ENCODE measurements at regions not wholly inside any gene's neighbourhood (a gene's known extent, or its start where the extent isn't known, plus 50 kb on each side); places are given as distances from the start of the nearest gene placed in this dataset.
"Not testable (repeated sequence)": the region's sequence is repeated elsewhere in the genome, so short reads cannot be mapped to it uniquely, and the experiment has no call there.

GRCh38 chr15:20402586-20402985 is 139.0 kb downstream of the GOLGA6L6 start:
- DNase-seq (ENCODE audit: low spot score): not testable (repeated sequence)

DNA sequence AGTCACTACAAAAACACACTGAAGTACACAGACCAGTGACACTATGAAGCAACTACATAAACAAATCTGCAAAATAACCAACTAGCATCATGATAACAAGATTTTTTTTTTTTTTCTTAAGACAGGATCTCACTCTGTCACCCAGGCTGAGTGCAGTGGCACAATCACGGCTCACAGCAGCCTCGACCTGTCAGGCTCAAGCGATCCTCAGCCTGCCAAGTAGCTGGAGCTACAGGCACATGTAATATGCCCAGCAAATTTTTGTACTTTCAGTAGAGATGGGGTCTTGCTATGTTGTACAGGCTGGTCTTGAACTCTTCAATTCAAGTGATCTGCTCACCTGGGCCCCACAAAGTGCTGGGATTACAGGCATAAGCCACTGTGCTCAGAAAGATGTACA is 140.5 kb downstream of the GOLGA6L6 start:
- H3K36me3 Mint-ChIP-seq (ENCODE audit: low read depth); H3K27ac Mint-ChIP-seq; DNase-seq (ENCODE audit: low spot score); H3K27me3 Mint-ChIP-seq (ENCODE audit: low read depth); H3K4me3 Mint-ChIP-seq; H3K9me3 Mint-ChIP-seq; H3K4me1 Mint-ChIP-seq (ENCODE audit: low read depth): not testable (repeated sequence)

More at GRCh38 chr15:20402586-20402985, 139.0 kb downstream of the GOLGA6L6 start:
- H3K9me3 Mint-ChIP-seq; H3K27me3 Mint-ChIP-seq (ENCODE audit: low read depth); H3K4me1 Mint-ChIP-seq (ENCODE audit: low read depth); H3K4me3 Mint-ChIP-seq; H3K27ac Mint-ChIP-seq; H3K36me3 Mint-ChIP-seq (ENCODE audit: low read depth): not testable (repeated sequence)

DNA sequence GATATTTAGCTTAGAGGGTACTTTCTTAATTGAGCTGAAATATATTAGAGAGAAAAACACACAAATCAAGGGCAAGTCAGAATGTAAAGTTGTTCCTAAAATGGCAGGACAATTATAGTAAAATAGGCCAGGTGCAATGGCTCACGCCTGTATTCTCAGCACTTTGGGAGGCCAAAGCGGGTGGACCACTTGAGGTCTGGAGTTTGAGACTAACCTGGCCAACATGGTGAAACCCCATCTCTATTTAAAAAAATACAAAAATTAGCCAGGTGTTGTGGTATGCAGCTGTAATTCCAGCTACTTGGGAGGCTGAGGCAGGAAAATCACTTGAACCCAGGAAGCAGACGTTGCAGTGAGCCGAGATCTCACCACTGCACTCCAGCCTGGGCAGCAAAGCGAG is 142.9 kb downstream of the GOLGA6L6 start:
- H3K4me3 Mint-ChIP-seq; H3K36me3 Mint-ChIP-seq (ENCODE audit: low read depth); H3K9me3 Mint-ChIP-seq; H3K27ac Mint-ChIP-seq; H3K27me3 Mint-ChIP-seq (ENCODE audit: low read depth); DNase-seq (ENCODE audit: low spot score); H3K4me1 Mint-ChIP-seq (ENCODE audit: low read depth): not testable (repeated sequence)

GRCh38 chr15:20388161-20388560 is 153.4 kb downstream of the GOLGA6L6 start:
- H3K36me3 Mint-ChIP-seq (ENCODE audit: low read depth); H3K4me3 Mint-ChIP-seq; H3K27ac Mint-ChIP-seq; DNase-seq (ENCODE audit: low spot score); H3K4me1 Mint-ChIP-seq (ENCODE audit: low read depth); H3K9me3 Mint-ChIP-seq; H3K27me3 Mint-ChIP-seq (ENCODE audit: low read depth): not testable (repeated sequence)

GRCh38 chr15:20386198-20386597 is 155.4 kb downstream of the GOLGA6L6 start:
- DNase-seq (ENCODE audit: low spot score): no peak
- Mint-ChIP-seq H3K27ac (no peak overlapping the region), H3K27me3 (ENCODE audit: low read depth) (no peaks in the 10 kb centered on the region), H3K4me1 (ENCODE audit: low read depth) (no peaks in the 10 kb centered on the region), H3K9me3 (no peaks in the 10 kb centered on the region), H3K36me3 (ENCODE audit: low read depth) (no peaks in the 10 kb centered on the region), H3K4me3 (no peak overlapping the region)

GRCh38 chr15:20380199-20380598 is 161.4 kb downstream of the GOLGA6L6 start:
- not testable (repeated sequence) for H3K36me3 Mint-ChIP-seq (ENCODE audit: low read depth); H3K4me3 Mint-ChIP-seq; H3K4me1 Mint-ChIP-seq (ENCODE audit: low read depth); DNase-seq (ENCODE audit: low spot score); H3K27ac Mint-ChIP-seq; H3K27me3 Mint-ChIP-seq (ENCODE audit: low read depth); H3K9me3 Mint-ChIP-seq

DNA sequence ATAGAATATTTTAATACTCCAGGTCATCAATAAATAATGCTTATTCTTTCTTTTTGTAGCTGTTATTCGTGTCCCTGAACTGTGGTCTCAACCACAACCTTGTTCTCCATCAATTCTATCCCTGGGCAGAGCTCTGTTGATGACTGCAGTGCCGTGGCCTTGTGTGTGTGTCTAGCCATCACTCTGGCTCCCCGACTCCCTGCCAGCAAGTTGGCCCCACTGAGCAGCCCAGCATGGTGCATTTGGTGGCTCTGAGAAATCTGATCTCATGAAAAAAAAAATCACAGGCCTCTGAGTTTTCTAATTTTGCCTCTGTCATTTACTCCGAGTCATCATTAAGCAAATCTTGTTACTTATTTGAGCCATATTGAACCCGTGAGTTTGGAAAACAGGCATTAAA is 164.7 kb downstream of the GOLGA6L6 start:
- Mint-ChIP-seq H3K4me3 (no peak overlapping the region), H3K27me3 (ENCODE audit: low read depth) (no peaks in the 10 kb centered on the region), H3K36me3 (ENCODE audit: low read depth) (no peaks in the 10 kb centered on the region), H3K27ac (no peak overlapping the region), H3K4me1 (ENCODE audit: low read depth) (no peaks in the 10 kb centered on the region), H3K9me3 (no peaks in the 10 kb centered on the region)
- no peak for DNase-seq (ENCODE audit: low spot score)

DNA sequence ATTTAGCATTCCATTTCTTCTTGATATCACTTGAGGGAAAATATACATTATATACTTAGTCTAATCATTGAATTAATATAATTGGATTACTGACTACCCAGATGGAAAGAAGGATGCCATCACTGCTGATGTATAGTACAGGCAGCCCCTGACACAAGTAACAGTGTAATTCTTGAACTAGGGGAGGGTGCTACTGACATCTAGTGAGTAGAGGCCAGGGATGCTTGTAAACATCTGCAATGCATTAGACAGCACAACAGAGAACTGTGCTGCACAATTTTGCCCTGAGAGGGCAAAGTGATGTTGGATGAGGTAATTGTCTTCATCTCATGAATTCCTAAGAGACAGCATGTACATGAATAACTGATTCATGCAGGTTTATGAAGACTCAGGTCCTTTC is 169.2 kb downstream of the GOLGA6L6 start:
- not testable (repeated sequence) for H3K4me1 Mint-ChIP-seq (ENCODE audit: low read depth); H3K4me3 Mint-ChIP-seq; DNase-seq (ENCODE audit: low spot score); H3K27me3 Mint-ChIP-seq (ENCODE audit: low read depth); H3K27ac Mint-ChIP-seq; H3K9me3 Mint-ChIP-seq; H3K36me3 Mint-ChIP-seq (ENCODE audit: low read depth)

GRCh38 chr15:20369500-20369899 is 172.1 kb downstream of the GOLGA6L6 start:
- Mint-ChIP-seq H3K36me3 (ENCODE audit: low read depth) (no peaks in the 10 kb centered on the region), H3K4me3 (no peak overlapping the region), H3K4me1 (ENCODE audit: low read depth) (no peaks in the 10 kb centered on the region), H3K9me3 (no peaks in the 10 kb centered on the region), H3K27ac (no peak overlapping the region), H3K27me3 (ENCODE audit: low read depth) (no peaks in the 10 kb centered on the region)
- DNase-seq (ENCODE audit: low spot score): no peak

DNA sequence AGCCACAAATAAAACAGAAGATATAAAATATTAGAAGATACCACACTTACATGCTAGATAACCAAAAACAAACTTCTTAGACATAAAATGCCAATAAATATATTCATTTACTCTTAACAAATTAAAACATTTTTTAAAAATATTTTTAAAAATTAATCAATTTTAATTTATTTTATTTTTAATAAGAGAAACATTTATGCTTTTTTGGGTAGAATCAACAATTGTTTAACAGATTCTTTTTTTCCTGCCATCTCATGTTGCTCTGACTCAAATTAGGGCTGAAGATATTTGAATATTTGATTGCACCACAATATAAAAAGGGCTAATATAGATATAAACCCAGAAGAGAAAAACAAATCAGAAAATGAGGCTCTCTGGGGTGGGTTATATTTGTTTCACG is 172.6 kb downstream of the GOLGA6L6 start:
- no peak overlapping the region for H3K27ac Mint-ChIP-seq
- no peak overlapping the region for H3K4me3 Mint-ChIP-seq
- no peaks in the 10 kb centered on the region for H3K36me3 Mint-ChIP-seq (ENCODE audit: low read depth)
- H3K4me1 Mint-ChIP-seq (ENCODE audit: low read depth): no peaks in the 10 kb centered on the region
- no peaks in the 10 kb centered on the region for H3K9me3 Mint-ChIP-seq
- DNase-seq (ENCODE audit: low spot score): no peak
- no peaks in the 10 kb centered on the region for H3K27me3 Mint-ChIP-seq (ENCODE audit: low read depth)

GRCh38 chr15:20367093-20367492 is 174.5 kb downstream of the GOLGA6L6 start:
- no peak for DNase-seq (ENCODE audit: low spot score)
- H3K4me1 Mint-ChIP-seq (ENCODE audit: low read depth): no peaks in the 10 kb centered on the region
- H3K27ac Mint-ChIP-seq: no peak overlapping the region
- H3K27me3 Mint-ChIP-seq (ENCODE audit: low read depth): no peaks in the 10 kb centered on the region
- H3K36me3 Mint-ChIP-seq (ENCODE audit: low read depth): no peaks in the 10 kb centered on the region
- no peaks in the 10 kb centered on the region for H3K9me3 Mint-ChIP-seq
- no peak overlapping the region for H3K4me3 Mint-ChIP-seq

GRCh38 chr15:20363591-20363990 is 178.0 kb downstream of the GOLGA6L6 start:
- not testable (repeated sequence) for H3K4me1 Mint-ChIP-seq (ENCODE audit: low read depth); DNase-seq (ENCODE audit: low spot score); H3K4me3 Mint-ChIP-seq; H3K27ac Mint-ChIP-seq; H3K27me3 Mint-ChIP-seq (ENCODE audit: low read depth); H3K9me3 Mint-ChIP-seq; H3K36me3 Mint-ChIP-seq (ENCODE audit: low read depth)

DNA sequence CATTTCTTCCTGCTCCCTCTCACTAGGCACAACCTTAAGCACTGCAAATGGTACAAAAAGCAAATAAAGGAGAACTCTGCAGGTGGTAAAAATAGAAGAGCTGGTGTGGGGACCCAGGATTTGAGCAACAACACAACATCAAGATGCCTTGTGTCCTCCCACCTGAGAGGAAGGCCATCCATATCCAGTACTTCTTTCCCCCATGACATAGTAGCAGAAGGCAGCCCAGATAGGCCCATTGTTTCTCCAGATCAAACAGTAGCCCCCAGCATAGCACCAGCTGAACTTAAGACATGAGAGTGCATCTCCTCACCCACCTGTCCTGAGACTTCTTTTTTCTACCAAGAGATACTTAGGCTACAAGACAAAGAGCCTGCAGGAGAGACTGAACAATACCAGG is 180.5 kb downstream of the GOLGA6L6 start:
- Mint-ChIP-seq H3K36me3 (ENCODE audit: low read depth) (no peaks in the 10 kb centered on the region), H3K27me3 (ENCODE audit: low read depth) (no peaks in the 10 kb centered on the region), H3K27ac (no peak overlapping the region), H3K4me3 (no peak overlapping the region), H3K9me3 (no peaks in the 10 kb centered on the region), H3K4me1 (ENCODE audit: low read depth) (no peaks in the 10 kb centered on the region)
- DNase-seq (ENCODE audit: low spot score): no peak

DNA sequence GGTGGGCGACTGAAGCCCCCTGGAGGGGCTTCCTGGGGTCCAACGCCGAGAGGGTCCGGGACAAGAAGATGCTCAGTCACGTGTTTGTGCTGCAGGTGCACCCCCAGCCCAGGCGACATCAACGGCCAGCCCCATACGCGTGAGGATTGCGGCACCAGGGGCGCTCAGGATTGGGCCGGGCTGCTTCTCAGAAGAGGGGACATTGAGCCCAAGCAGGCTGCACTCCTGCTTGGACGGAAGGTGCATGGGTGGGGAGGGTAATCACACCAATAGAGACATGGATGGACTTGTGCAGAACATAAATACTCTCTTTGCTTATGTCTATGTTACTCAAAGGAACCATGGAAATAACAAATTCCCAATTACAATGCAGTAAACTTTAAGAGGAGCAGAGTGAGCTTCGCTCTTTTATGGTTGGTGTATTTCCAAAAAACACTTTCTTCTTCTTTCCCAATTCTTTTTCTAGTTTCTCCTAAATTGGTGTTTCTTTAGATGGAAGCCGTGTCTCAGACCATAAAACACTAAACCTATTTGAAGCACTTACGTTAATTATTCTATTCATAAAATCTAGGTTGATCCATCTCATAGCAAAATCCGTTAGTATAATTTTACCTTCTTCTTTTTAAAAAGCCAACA is 182.7 kb downstream of the GOLGA6L6 start:
- DNase-seq (ENCODE audit: low spot score): no peak
- H3K36me3 Mint-ChIP-seq (ENCODE audit: low read depth): no peaks in the 10 kb centered on the region
- no peak overlapping the region for H3K4me3 Mint-ChIP-seq
- H3K9me3 Mint-ChIP-seq: no peaks in the 10 kb centered on the region
- H3K27me3 Mint-ChIP-seq (ENCODE audit: low read depth): no peaks in the 10 kb centered on the region
- H3K4me1 Mint-ChIP-seq (ENCODE audit: low read depth): no peaks in the 10 kb centered on the region
- no peak overlapping the region for H3K27ac Mint-ChIP-seq

DNA sequence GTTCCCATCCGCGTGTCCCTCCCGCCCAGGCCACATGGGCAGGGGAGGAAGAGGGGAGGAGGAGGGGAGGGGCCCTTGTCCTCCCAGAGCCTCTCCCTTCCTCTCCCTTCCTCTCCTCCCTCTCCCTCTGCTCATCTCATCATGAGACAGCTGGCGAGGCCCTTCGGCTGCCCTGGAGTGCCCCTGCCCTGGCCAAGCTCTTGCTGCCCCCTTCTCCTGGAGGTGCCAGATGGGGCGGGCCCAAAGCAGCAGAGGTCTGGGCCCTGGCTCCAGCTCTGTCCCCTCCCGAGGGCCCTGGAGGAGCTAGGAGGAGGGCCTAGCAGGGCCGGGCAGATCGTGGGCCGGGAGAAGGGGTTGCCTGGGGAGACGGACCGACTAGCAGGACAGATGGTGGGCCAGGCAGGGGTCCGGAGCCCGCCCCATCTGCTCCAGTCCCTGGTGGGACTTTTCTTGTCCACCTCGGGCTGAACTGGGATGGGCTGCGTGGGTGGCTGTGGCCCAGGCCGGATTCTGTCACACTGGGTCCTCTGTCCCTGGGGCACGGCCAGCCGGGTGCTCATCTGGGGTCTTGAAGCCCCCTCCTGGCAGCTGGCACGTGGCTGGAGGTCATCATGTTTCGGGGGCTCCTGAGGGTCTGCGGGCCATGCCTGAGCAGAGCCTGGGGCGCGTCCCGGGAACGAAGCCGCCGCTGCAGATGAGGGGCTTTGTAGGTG is 183.4 kb downstream of the GOLGA6L6 start:
- Mint-ChIP-seq H3K36me3 (ENCODE audit: low read depth) (no peaks in the 10 kb centered on the region), H3K27me3 (ENCODE audit: low read depth) (no peaks in the 10 kb centered on the region), H3K9me3 (no peaks in the 10 kb centered on the region), H3K27ac (no peak overlapping the region), H3K4me1 (ENCODE audit: low read depth) (no peaks in the 10 kb centered on the region), H3K4me3 (no peak overlapping the region)
- DNase-seq (ENCODE audit: low spot score): no peak
